ENCODE measurements at regions not wholly inside any gene's neighbourhood (a gene's known extent, or its start where the extent isn't known, plus 50 kb on each side); places are given as distances from the start of the nearest gene placed in this dataset.

GRCh38 chr4:43411226-43411625 lies 518.7 kb downstream of the GRXCR1 start:
- H3K27ac Mint-ChIP-seq = no peak overlapping the region
- H3K9me3 Mint-ChIP-seq = no peaks in the 10 kb centered on the region
- H3K36me3 Mint-ChIP-seq = no peaks in the 10 kb centered on the region
- no peak for DNase-seq (ENCODE audit: extremely low spot score, unreplicated experiment)
- H3K27me3 Mint-ChIP-seq = no peaks in the 10 kb centered on the region
- no peak overlapping the region for H3K4me3 Mint-ChIP-seq
- TF ChIP-seq CTCF (conservative IDR thresholded peaks at IDR 0.05) = no peak
- H3K4me1 Mint-ChIP-seq (ENCODE audit: unreplicated experiment) = no peaks in the 10 kb centered on the region

- no peak for TF ChIP-seq CTCF (conservative IDR thresholded peaks at IDR 0.05)
- H3K27ac Mint-ChIP-seq = no peak overlapping the region
These were observed 530.8 kb downstream of the GRXCR1 start for GRCh38 chr4:43423276-43423675.

GRCh38 chr4:43425206-43425605 lies 532.7 kb downstream of the GRXCR1 start:
- H3K27ac Mint-ChIP-seq = no peak overlapping the region
- no peaks in the 10 kb centered on the region for H3K27me3 Mint-ChIP-seq
- DNase-seq (ENCODE audit: extremely low spot score, unreplicated experiment) = no peak
- no peaks in the 10 kb centered on the region for H3K36me3 Mint-ChIP-seq
- H3K4me3 Mint-ChIP-seq = no peak overlapping the region
- no peak for TF ChIP-seq CTCF (conservative IDR thresholded peaks at IDR 0.05)
- no peaks in the 10 kb centered on the region for H3K9me3 Mint-ChIP-seq
- H3K4me1 Mint-ChIP-seq (ENCODE audit: unreplicated experiment) = no peaks in the 10 kb centered on the region

More at GRCh38 chr4:43423276-43423675, 530.8 kb downstream of the GRXCR1 start:
- DNase-seq (ENCODE audit: extremely low spot score, unreplicated experiment) = no peak
- no peaks in the 10 kb centered on the region for H3K4me1 Mint-ChIP-seq (ENCODE audit: unreplicated experiment)
- no peak overlapping the region for H3K4me3 Mint-ChIP-seq
- peaks cover 2% of the 10 kb centered on the region for H3K9me3 Mint-ChIP-seq
- H3K36me3 Mint-ChIP-seq = no peaks in the 10 kb centered on the region
- H3K27me3 Mint-ChIP-seq = no peaks in the 10 kb centered on the region

- Mint-ChIP-seq H3K27me3 (no peaks in the 10 kb centered on the region), H3K4me1 (ENCODE audit: unreplicated experiment) (no peaks in the 10 kb centered on the region), H3K4me3 (no peak overlapping the region)
These were observed 542.8 kb downstream of the GRXCR1 start for GRCh38 chr4:43435291-43435690.

GRCh38 chr4:43452948-43453347 lies 560.4 kb downstream of the GRXCR1 start:
- Mint-ChIP-seq H3K36me3 (no peaks in the 10 kb centered on the region), H3K4me1 (ENCODE audit: unreplicated experiment) (no peaks in the 10 kb centered on the region), H3K4me3 (no peak overlapping the region), H3K27ac (no peak overlapping the region), H3K9me3 (no peaks in the 10 kb centered on the region), H3K27me3 (no peaks in the 10 kb centered on the region)
- no peak for TF ChIP-seq CTCF (conservative IDR thresholded peaks at IDR 0.05)
- DNase-seq (ENCODE audit: extremely low spot score, unreplicated experiment) = no peak

More at GRCh38 chr4:43435291-43435690, 542.8 kb downstream of the GRXCR1 start:
- TF ChIP-seq CTCF (conservative IDR thresholded peaks at IDR 0.05) = no peak
- H3K36me3 Mint-ChIP-seq = no peaks in the 10 kb centered on the region
- DNase-seq (ENCODE audit: extremely low spot score, unreplicated experiment) = no peak
- peaks cover 7% of the 10 kb centered on the region for H3K9me3 Mint-ChIP-seq
- no peak overlapping the region for H3K27ac Mint-ChIP-seq

- no peak for TF ChIP-seq CTCF (conservative IDR thresholded peaks at IDR 0.05)
- no peaks in the 10 kb centered on the region for H3K36me3 Mint-ChIP-seq
These were observed 563.9 kb downstream of the GRXCR1 start for GRCh38 chr4:43456383-43456782.

More at GRCh38 chr4:43456383-43456782, 563.9 kb downstream of the GRXCR1 start:
- H3K27me3 Mint-ChIP-seq = no peaks in the 10 kb centered on the region
- H3K4me3 Mint-ChIP-seq = no peak overlapping the region
- no peaks in the 10 kb centered on the region for H3K9me3 Mint-ChIP-seq
- DNase-seq (ENCODE audit: extremely low spot score, unreplicated experiment) = no peak
- H3K4me1 Mint-ChIP-seq (ENCODE audit: unreplicated experiment) = no peaks in the 10 kb centered on the region
- no peak overlapping the region for H3K27ac Mint-ChIP-seq
